SU-DHL-6 (cell line): ENCODE measurements at regions not wholly inside any gene's neighbourhood (a gene's known extent, or its start where the extent isn't known, plus 50 kb on each side); places are given as distances from the start of the nearest gene placed in this dataset.

ENCODE experiments used
- H2AFZ ChIP-seq: fragments of 200-600 bp; sonication (generic); 2 replicates; pipeline ENCODE4 v1.6.1; 2014; ENCODE audit warnings: low read depth, mild to moderate bottlenecking, moderate library complexity, mixed read lengths, antibody characterized with exemption, low read length; ENCODE audit not compliant: severe bottlenecking
- H3F3A ChIP-seq: fragments of 200-600 bp; shearing (Covaris generic); 2 replicates; pipeline ENCODE4 v1.6.0; 2016; ENCODE audit warnings: antibody characterized with exemption, mild to moderate bottlenecking; ENCODE audit not compliant: insufficient read depth
- H3K27ac ChIP-seq: fragments of 200-600 bp; sonication (generic); 2 replicates; pipeline ENCODE4 v1.5.1; 2016; ENCODE audit warnings: low read depth, mild to moderate bottlenecking, low read length, moderate library complexity, mixed read lengths
- H3K27me3 ChIP-seq: fragments of 200-600 bp; sonication (generic), shearing (Covaris generic); 2 replicates; pipeline ENCODE4 v1.6.0; 2014; ENCODE audit warnings: mild to moderate bottlenecking, low read length
- H3K36me3 ChIP-seq: fragments of 200-600 bp; sonication (generic); 2 replicates; pipeline ENCODE4 v1.6.1; 2014; ENCODE audit warnings: mild to moderate bottlenecking, low read length, mixed read lengths
- H3K4me2 ChIP-seq: fragments of 300-600, 200-600 bp; shearing (Covaris generic), sonication (generic); 2 replicates; pipeline ENCODE4 v1.6.0; 2014; ENCODE audit warnings: low read length, low read depth, mild to moderate bottlenecking; ENCODE audit not compliant: poor library complexity, severe bottlenecking
- H3K4me3 ChIP-seq: fragments of 200-600 bp; sonication (generic); 2 replicates; pipeline ENCODE4 v1.5.1; 2014; ENCODE audit warnings: antibody characterized with exemption, low read length, mild to moderate bottlenecking, mixed read lengths; ENCODE audit not compliant: insufficient read depth, poor library complexity, severe bottlenecking
- H3K79me2 ChIP-seq: fragments of 200-600 bp; sonication (generic); 2 replicates; pipeline ENCODE4 v1.6.1; 2014; ENCODE audit warnings: mild to moderate bottlenecking, low read length, moderate library complexity; ENCODE audit not compliant: insufficient read depth
- H3K9ac ChIP-seq: fragments of 200-600 bp; sonication (generic); 2 replicates; pipeline ENCODE4 v1.7.0; 2014; ENCODE audit warnings: mild to moderate bottlenecking, low read length
- H3K9me2 ChIP-seq: fragments of 200-600 bp; sonication (generic); replicated peaks from 2 replicates; pipeline ENCODE4 v1.6.1; 2014; ENCODE audit warnings: low read length; ENCODE audit not compliant: insufficient read depth
- H3K9me3 ChIP-seq: fragments of 200-600 bp; sonication (generic); 2 replicates; pipeline ENCODE4 v1.6.1; 2014; ENCODE audit warnings: low read length, mixed read lengths; ENCODE audit not compliant: insufficient read depth
- H4K20me1 ChIP-seq: fragments of 200-600 bp; sonication (generic); 2 replicates; pipeline ENCODE4 v1.6.1; 2014; ENCODE audit warnings: low read depth, mild to moderate bottlenecking, antibody characterized with exemption, low read length, moderate library complexity, mixed read lengths
- EZH2phosphoT487 ChIP-seq: fragments of 200-600 bp; sonication (generic), shearing (Covaris generic); conservative IDR thresholded peaks from 2 replicates; pipeline ENCODE4 v1.6.1; 2018; ENCODE audit warnings: mild to moderate bottlenecking, antibody characterized with exemption, low read length, moderate library complexity, mixed read lengths
- TF ChIP-seq, protein P1 (sequence below): fragments of 200-600 bp; sonication (generic); IDR thresholded peaks from one replicate; pipeline ENCODE4 v1.5.1; 2017; ENCODE audit warnings: antibody characterized with exemption, mild to moderate bottlenecking, low read length, moderate library complexity; ENCODE audit not compliant: insufficient read depth, poor library complexity, severe bottlenecking

DNA sequence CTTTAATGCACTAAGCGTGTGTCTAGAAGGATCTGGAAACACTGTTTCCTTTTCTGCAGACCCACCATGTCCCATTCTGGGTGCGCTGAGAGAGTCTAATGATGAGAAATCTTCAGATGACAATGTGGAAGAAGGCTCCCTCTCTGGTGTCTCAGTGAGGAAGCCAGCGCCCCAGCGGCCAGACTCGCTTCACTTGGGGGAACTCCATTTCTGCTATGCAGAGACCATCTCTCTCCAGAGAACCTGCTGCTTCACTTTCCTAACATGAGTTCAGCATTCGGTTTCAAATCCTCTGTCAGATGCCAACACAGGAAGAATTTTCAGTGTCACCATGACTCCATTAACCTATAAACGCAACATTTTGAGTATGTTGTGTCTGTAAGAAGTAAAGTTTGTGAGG is 121.8 kb downstream of the SYF2 start:
- Histone ChIP-seq H3F3A (no peaks in the 10 kb centered on the region), H4K20me1 (no peaks in the 10 kb centered on the region), H2AFZ (no peak overlapping the region), H3K27ac (no peak overlapping the region), H3K9me2 (no peaks in the 10 kb centered on the region), H3K9ac (no peak overlapping the region), H3K9me3 (0 out of 2 replicates have a peak, but pooled peaks cover 11% of the 10 kb centered on the region), H3K4me2 (no peak overlapping the region), H3K36me3 (no peaks in the 10 kb centered on the region), H3K79me2 (no peaks in the 10 kb centered on the region), H3K4me3 (no peak overlapping the region), H3K27me3 (no peaks in the 10 kb centered on the region)
- no peak for TF ChIP-seq EZH2phosphoT487
- TF ChIP-seq, protein P1, sequence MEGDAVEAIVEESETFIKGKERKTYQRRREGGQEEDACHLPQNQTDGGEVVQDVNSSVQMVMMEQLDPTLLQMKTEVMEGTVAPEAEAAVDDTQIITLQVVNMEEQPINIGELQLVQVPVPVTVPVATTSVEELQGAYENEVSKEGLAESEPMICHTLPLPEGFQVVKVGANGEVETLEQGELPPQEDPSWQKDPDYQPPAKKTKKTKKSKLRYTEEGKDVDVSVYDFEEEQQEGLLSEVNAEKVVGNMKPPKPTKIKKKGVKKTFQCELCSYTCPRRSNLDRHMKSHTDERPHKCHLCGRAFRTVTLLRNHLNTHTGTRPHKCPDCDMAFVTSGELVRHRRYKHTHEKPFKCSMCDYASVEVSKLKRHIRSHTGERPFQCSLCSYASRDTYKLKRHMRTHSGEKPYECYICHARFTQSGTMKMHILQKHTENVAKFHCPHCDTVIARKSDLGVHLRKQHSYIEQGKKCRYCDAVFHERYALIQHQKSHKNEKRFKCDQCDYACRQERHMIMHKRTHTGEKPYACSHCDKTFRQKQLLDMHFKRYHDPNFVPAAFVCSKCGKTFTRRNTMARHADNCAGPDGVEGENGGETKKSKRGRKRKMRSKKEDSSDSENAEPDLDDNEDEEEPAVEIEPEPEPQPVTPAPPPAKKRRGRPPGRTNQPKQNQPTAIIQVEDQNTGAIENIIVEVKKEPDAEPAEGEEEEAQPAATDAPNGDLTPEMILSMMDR, result no peak

- H3K9me2 ChIP-seq, result no peaks in the 10 kb centered on the region
- H3K4me3 ChIP-seq, result no peak overlapping the region
- no peaks in the 10 kb centered on the region for H3K36me3 ChIP-seq
- H4K20me1 ChIP-seq, result no peaks in the 10 kb centered on the region
- H3K4me2 ChIP-seq, result no peak overlapping the region
- H3K27me3 ChIP-seq, result no peaks in the 10 kb centered on the region
- no peak overlapping the region for H2AFZ ChIP-seq
- no peaks in the 10 kb centered on the region for H3F3A ChIP-seq
- H3K9ac ChIP-seq, result no peak overlapping the region
- H3K79me2 ChIP-seq, result no peaks in the 10 kb centered on the region
- H3K27ac ChIP-seq, result no peak overlapping the region
- TF ChIP-seq, protein P1, result no peak
- no peak for TF ChIP-seq EZH2phosphoT487
- H3K9me3 ChIP-seq, result 0 out of 2 replicates have a peak, but pooled peaks cover 11% of the 10 kb centered on the region
These were observed 122.3 kb downstream of the SYF2 start for GRCh38 chr1:25110036-25110435.

DNA sequence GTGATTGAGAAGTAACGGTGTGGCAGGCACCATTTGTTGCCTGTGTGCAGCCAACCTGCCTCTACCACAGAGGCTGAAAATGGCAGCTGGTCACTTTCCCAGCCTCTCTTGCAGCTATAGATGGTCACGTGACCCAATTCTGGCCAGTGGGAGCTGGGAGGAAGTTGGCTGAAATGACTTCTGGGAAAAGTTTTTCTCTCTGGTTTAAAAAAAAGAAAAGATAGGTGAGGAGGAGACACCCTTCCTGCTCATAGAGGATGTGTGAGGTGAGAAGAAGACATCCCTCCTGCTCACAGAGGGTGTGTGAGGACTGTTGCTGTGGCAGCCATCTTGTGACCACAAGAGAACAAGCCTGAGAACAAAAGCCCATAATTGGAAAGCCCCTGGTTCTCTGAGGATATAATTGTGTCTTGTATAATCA is 122.8 kb downstream of the SYF2 start:
- no peak overlapping the region for H3K27ac ChIP-seq

More for the DNA sequence above, 122.8 kb downstream of the SYF2 start:
- Histone ChIP-seq H3F3A (no peaks in the 10 kb centered on the region), H3K36me3 (no peaks in the 10 kb centered on the region), H3K9ac (no peak overlapping the region), H3K4me3 (no peak overlapping the region), H2AFZ (no peak overlapping the region), H3K9me3 (0 out of 2 replicates have a peak, but pooled peaks cover 11% of the 10 kb centered on the region), H3K4me2 (no peak overlapping the region), H3K79me2 (no peaks in the 10 kb centered on the region), H3K27me3 (no peaks in the 10 kb centered on the region), H4K20me1 (no peaks in the 10 kb centered on the region), H3K9me2 (no peaks in the 10 kb centered on the region)
- TF ChIP-seq, protein P1, result no peak
- TF ChIP-seq EZH2phosphoT487, result no peak
